T-helper 1 cell treated with Interleukin-12 subunit alpha and Interleukin-12 subunit beta and Interleukin-4 antibody, amounts not matched to agents 30 ng/mL and 1 ng/mL, for 36 hours (primary cell): ENCODE measurements at regions not wholly inside any gene's neighbourhood (a gene's known extent, or its start where the extent isn't known, plus 50 kb on each side); places are given as distances from the start of the nearest gene placed in this dataset.

ENCODE experiments used
- intact Hi-C: fragments of 100-400 bp; cut with micrococcal nuclease; formaldehyde crosslinking; loops from one replicate; pipeline ENCODE4 v1.15.1; 2024

GRCh38 chr9:81391457-81391825 lies 297.9 kb downstream of the TLE1 start:
- intact Hi-C loops, result no loop called here

DNA sequence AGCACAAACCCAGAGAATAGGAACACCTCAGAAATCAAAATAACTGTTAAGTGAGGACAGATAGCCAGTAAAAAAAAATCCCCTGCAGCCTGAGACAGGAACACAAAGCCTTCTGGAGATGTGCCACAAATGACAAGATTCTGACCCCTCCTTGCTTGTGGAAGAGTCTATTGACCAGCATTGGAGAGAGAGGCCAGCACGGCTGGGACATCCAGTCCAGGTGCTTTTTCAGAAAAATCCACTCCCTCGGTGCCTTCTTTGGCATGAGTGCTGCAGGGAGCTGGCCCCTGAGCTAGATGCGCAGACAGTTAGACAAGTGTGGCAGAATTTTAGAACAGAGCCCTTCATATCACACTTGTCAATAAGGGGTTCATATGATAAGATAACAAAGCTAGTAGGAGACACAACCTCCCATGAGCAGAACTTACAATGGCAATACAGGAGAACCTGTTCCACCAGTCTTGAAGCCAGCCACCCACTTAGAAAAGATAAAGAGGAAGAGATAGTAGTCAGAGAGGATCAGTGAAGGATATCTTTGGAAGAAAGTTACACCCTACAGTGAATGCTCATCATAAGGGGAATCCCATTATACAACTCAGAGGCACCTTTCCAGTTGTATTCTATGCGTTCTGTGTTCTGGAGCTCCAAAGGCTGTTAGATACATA lies 298.4 kb downstream of the TLE1 start:
- intact Hi-C loops, result no loop called here

DNA sequence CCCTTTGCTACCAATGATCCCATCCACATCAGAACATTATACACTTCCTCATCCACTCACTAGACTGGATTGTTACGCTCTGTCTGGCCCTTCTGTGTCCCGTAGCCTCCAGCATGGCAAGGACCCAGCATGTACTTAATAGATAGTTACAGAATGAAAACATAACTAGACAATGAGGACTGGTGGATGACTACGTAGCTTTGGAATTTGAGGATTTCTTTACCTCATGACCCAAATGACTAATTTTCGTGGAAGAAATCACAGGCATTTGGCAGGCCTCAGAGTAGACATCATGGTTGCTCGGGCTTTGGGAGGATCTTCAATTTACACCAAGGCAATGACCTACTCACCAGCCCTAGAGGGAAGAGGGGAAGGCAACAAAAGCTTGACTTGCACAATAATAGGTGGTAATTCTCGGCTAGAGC lies 299.8 kb downstream of the TLE1 start:
- intact Hi-C loops, result no loop called here

GRCh38 chr9:81388831-81389230 lies 300.5 kb downstream of the TLE1 start:
- intact Hi-C loops, result no loop called here

DNA sequence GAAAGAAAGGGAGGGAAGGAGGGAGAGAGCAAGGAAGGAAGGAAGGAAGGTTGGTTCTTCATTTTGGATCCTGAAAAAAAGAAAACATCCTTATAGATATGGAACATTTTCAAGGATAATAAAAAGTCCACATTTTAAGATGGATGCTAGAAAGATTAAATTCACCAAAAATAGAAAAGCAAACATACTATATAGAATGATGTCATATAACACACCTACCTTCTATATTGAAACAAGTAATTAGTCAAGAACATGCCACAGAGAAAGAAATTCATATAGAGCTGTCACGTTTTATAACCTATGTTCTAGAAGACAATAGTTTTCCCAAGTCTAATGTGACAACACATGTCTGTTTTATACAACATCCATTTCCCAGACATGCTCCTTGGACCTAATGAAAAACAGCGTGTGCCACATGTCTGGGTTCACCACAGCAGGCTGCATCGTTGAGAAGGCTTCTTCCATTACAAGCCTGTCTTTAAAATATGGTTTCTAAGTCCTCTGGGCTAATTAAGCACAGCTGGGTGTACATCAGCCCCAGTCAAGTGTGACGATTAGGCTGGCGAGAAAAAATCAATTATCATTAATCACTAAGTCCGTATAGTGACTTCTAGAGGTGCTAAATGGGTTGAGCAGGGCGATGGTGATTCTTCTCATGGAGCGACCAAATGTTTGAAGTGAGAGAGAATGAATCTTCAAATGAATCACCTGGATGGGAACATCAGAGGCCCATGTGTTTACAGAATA lies 301.8 kb downstream of the TLE1 start:
- intact Hi-C loops, result no loop called here

- intact Hi-C loops, result no loop called here
Observed at GRCh38 chr9:81384911-81385310, 304.4 kb downstream of the TLE1 start.

GRCh38 chr9:81382281-81382680 lies 307.1 kb downstream of the TLE1 start:
- intact Hi-C loops, result no loop called here

- intact Hi-C loops, result no loop called here
Observed at GRCh38 chr9:81381694-81382093, 307.7 kb downstream of the TLE1 start.

GRCh38 chr9:81380504-81381359 lies 308.6 kb downstream of the TLE1 start:
- intact Hi-C loops, result no loop called here

GRCh38 chr9:81379655-81380054 lies 309.7 kb downstream of the TLE1 start:
- intact Hi-C loops, result no loop called here

GRCh38 chr9:81377921-81378320 lies 311.4 kb downstream of the TLE1 start:
- intact Hi-C loops, result no loop called here

- intact Hi-C loops, result no loop called here
Observed at GRCh38 chr9:81377320-81377719, 312.0 kb downstream of the TLE1 start.

DNA sequence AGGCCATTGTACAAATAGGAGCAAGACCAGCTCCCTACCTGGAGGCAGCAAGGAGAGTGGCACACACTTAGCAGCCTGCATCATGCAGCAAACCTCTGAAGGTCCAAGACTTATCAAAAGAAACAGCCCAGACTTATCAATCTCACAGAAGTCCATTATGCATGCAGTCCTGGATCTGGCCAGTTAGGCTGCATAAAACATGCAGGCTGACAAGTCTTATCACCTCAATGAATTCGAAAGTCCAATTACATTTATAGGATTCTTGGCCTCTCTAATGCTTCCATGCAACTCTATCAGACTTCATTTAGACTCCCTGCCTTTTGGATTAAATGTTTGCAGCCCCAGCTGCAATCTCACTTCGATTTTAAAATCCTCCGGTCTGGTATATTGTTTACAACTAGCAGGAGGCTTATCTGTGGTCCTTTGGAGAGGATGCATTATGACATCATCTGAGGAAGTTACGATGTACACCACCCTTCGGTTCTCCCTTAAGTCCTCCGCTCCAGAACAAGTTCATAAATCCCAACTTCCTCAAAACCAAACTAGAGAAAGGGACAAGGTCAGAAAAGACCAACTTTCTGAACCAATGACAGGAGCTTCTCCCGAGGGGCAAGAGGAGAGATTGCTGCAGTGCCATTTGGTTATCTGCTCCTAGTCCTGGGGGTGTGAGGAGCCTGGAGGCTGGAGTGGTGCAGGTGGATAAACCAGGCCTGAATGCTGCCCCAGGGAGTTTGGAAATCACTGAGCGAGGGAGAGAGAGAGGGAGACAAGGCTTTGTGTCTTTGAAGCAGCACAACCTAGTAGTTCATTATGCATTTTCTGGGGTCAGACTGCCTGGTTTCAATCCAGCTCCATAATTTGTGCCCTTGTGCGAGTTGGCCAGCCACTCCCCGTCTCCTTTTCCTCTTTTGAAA lies 313.9 kb downstream of the TLE1 start:
- intact Hi-C loops, result no loop called here

- intact Hi-C loops, result no loop called here
Observed at GRCh38 chr9:81374459-81375186, 314.7 kb downstream of the TLE1 start.

DNA sequence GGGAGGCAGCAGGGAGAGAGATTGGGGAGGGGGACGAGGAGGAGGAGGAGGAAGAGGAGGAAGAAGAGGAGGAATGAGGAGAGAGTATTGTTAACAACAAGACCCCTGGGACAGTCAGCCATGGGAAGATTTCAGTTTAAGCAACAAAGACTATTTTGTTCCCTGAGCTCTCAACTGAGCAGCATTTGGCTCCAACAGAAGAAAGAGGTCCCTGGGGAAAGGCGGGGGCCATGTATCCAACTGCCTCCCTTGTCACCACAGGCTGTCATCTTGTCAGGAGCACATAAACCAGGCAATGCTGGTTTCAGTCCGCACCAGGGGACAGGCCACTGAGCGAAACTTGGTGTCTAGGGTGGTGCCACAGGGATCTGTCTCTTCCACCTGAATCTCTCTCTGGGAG lies 316.1 kb downstream of the TLE1 start:
- intact Hi-C loops, result no loop called here

GRCh38 chr9:81372628-81373191 lies 316.6 kb downstream of the TLE1 start:
- intact Hi-C loops, result no loop called here

DNA sequence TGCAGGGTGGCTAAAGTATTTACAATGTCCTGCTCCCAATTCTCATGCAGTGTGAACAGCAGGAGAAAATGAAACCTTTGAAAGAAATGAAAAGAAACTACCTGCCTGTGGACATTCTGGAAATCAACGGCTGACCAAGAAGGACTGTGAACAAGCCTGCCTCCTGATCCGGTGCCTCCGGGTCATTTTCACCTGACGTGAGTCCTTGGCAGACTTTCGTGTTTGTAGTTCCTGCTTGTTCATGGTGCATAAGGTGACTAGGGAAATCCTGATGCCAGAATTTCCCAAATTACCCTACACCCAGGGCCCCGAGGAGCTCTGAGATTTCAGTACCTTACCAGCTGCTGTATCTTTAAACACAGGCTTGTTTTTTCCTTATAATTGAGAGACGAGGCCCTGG lies 317.5 kb downstream of the TLE1 start:
- intact Hi-C loops, result no loop called here

GRCh38 chr9:81370650-81371049 lies 318.7 kb downstream of the TLE1 start:
- intact Hi-C loops, result no loop called here

DNA sequence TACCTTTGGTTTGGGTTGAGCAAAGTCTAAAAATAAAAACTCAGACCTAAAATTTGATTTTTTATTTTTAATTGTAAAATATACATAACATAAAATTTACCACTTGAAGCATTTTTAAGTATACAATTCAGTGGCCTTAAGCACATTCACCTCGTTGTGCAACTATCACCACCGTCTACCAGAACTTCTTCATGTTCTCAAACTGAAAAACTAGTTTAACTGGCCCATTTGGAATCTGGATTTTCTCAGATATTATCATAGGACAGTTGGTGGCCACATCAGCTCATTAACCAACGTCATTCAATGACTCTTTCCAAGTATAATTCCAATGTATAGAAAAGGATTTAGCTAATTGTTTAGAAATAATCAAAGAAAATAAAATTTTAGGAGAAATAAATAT lies 319.3 kb downstream of the TLE1 start:
- intact Hi-C loops, result no loop called here

- intact Hi-C loops, result no loop called here
Observed at GRCh38 chr9:81369121-81369520, 320.2 kb downstream of the TLE1 start.
